KMS-11 (cell line): ENCODE measurements at regions not wholly inside any gene's neighbourhood (a gene's known extent, or its start where the extent isn't known, plus 50 kb on each side); places are given as distances from the start of the nearest gene placed in this dataset.
"Not testable (repeated sequence)": the region's sequence is repeated elsewhere in the genome, so short reads cannot be mapped to it uniquely, and the experiment has no call there.

ENCODE experiments used
- H2AFZ ChIP-seq: fragments of 200-600 bp; sonication (generic); 2 replicates; pipeline ENCODE4 v1.6.1; 2016; ENCODE audit warnings: antibody characterized with exemption, mixed run types, low read depth
- H3K27ac ChIP-seq: fragments of 200-600 bp; sonication (generic); 2 replicates; pipeline ENCODE4 v1.6.1; 2016; ENCODE audit warnings: mild to moderate bottlenecking, mixed run types
- H3K27me3 ChIP-seq: fragments of 200-600 bp; sonication (generic); 2 replicates; pipeline ENCODE4 v1.6.1; 2017; ENCODE audit warnings: mild to moderate bottlenecking, low read depth, mixed run types, moderate library complexity; ENCODE audit not compliant: insufficient read depth
- H3K36me3 ChIP-seq: fragments of 200-600 bp; sonication (generic); 2 replicates; pipeline ENCODE4 v1.6.1; 2017; ENCODE audit warnings: mild to moderate bottlenecking, mixed run types; ENCODE audit not compliant: insufficient read depth
- H3K4me1 ChIP-seq: fragments of 200-600 bp; sonication (generic); 2 replicates; pipeline ENCODE4 v1.6.1; 2016; ENCODE audit warnings: mild to moderate bottlenecking, low read depth, mixed run types; ENCODE audit not compliant: poor library complexity, severe bottlenecking
- H3K4me2 ChIP-seq: fragments of 200-600 bp; sonication (generic); 2 replicates; pipeline ENCODE4 v1.7.0; 2016; ENCODE audit warnings: mild to moderate bottlenecking, mixed run types
- H3K4me3 ChIP-seq: fragments of 200-600 bp; sonication (generic); IDR thresholded peaks from 2 replicates; pipeline ENCODE4 v1.6.1; 2017; ENCODE audit warnings: low read depth, low read length, mixed read lengths; ENCODE audit not compliant: insufficient read depth
- H3K79me2 ChIP-seq: fragments of 200-600 bp; sonication (generic); 2 replicates; pipeline ENCODE4 v1.6.1; 2016; ENCODE audit warnings: low read depth, mixed run types; ENCODE audit not compliant: insufficient read depth
- H3K9ac ChIP-seq: fragments of 200-600 bp; sonication (generic); 2 replicates; pipeline ENCODE4 v1.6.1; 2016; ENCODE audit warnings: mild to moderate bottlenecking, mixed run types
- H4K20me1 ChIP-seq: fragments of 200-600 bp; sonication (generic); 2 replicates; pipeline ENCODE4 v1.6.1; 2016; ENCODE audit warnings: mild to moderate bottlenecking, mixed run types; ENCODE audit not compliant: insufficient read depth
- CTCF ChIP-seq: fragments of 200-600 bp; sonication (generic); conservative IDR thresholded peaks from 2 replicates; pipeline ENCODE4 v1.6.1; 2017; ENCODE audit warnings: low read depth, mild to moderate bottlenecking, antibody characterized with exemption, low read length, moderate library complexity, mixed read lengths

- TF ChIP-seq CTCF, result no peak
These were observed 241.6 kb downstream of the RPIA start for GRCh38 chr2:88933091-88933490.

GRCh38 chr2:88933980-88934379 lies 242.5 kb downstream of the RPIA start:
- Histone ChIP-seq H3K9ac (no peak overlapping the region), H3K27me3 (no peaks in the 10 kb centered on the region), H3K79me2 (no peaks in the 10 kb centered on the region), H3K27ac (no peak overlapping the region), H3K4me1 (no peaks in the 10 kb centered on the region), H4K20me1 (no peaks in the 10 kb centered on the region), H2AFZ (no peak overlapping the region), H3K4me2 (no peak overlapping the region), H3K4me3 (no peak overlapping the region), H3K36me3 (no peaks in the 10 kb centered on the region)
- TF ChIP-seq CTCF, result no peak

More at GRCh38 chr2:88933091-88933490, 241.6 kb downstream of the RPIA start:
- Histone ChIP-seq H3K36me3 (no peaks in the 10 kb centered on the region), H4K20me1 (no peaks in the 10 kb centered on the region), H3K4me3 (no peak overlapping the region), H3K27me3 (no peaks in the 10 kb centered on the region), H3K27ac (no peak overlapping the region), H3K9ac (no peak overlapping the region), H3K4me1 (no peaks in the 10 kb centered on the region), H3K4me2 (no peak overlapping the region), H2AFZ (no peak overlapping the region), H3K79me2 (no peaks in the 10 kb centered on the region)

- H3K4me3 ChIP-seq, H3K79me2 ChIP-seq, H3K27me3 ChIP-seq, H3K4me1 ChIP-seq, H3K4me2 ChIP-seq, H3K9ac ChIP-seq, H3K27ac ChIP-seq, H3K36me3 ChIP-seq, H4K20me1 ChIP-seq, H2AFZ ChIP-seq: not testable (repeated sequence)
These were observed 249.7 kb downstream of the RPIA start for GRCh38 chr2:88941178-88941577.

GRCh38 chr2:88942798-88943197 lies 251.3 kb downstream of the RPIA start:
- H4K20me1 ChIP-seq, result no peaks in the 10 kb centered on the region
- H3K36me3 ChIP-seq, result no peaks in the 10 kb centered on the region
- H3K4me1 ChIP-seq, result no peaks in the 10 kb centered on the region
- H3K27me3 ChIP-seq, result no peaks in the 10 kb centered on the region
- H3K79me2 ChIP-seq, result no peaks in the 10 kb centered on the region
- no peak overlapping the region for H2AFZ ChIP-seq
- H3K4me2 ChIP-seq, result no peak overlapping the region
- no peak overlapping the region for H3K27ac ChIP-seq
- H3K4me3 ChIP-seq, result no peak overlapping the region
- H3K9ac ChIP-seq, result no peak overlapping the region
- no peak for TF ChIP-seq CTCF

GRCh38 chr2:88949336-88949735 lies 257.9 kb downstream of the RPIA start:
- H3K79me2 ChIP-seq, result no peaks in the 10 kb centered on the region
- no peak overlapping the region for H2AFZ ChIP-seq
- no peak overlapping the region for H3K9ac ChIP-seq
- no peak overlapping the region for H3K4me2 ChIP-seq
- no peaks in the 10 kb centered on the region for H3K36me3 ChIP-seq
- TF ChIP-seq CTCF, result no peak
- no peaks in the 10 kb centered on the region for H3K4me1 ChIP-seq
- H4K20me1 ChIP-seq, result no peaks in the 10 kb centered on the region
- H3K27me3 ChIP-seq, result no peaks in the 10 kb centered on the region
- no peak overlapping the region for H3K27ac ChIP-seq
- H3K4me3 ChIP-seq, result no peak overlapping the region
